ENCODE measurements at regions not wholly inside any gene's neighbourhood (a gene's known extent, or its start where the extent isn't known, plus 50 kb on each side); places are given as distances from the start of the nearest gene placed in this dataset.
"Not testable (repeated sequence)": the region's sequence is repeated elsewhere in the genome, so short reads cannot be mapped to it uniquely, and the experiment has no call there.

GRCh38 chr5:155616779-155617392, 603.3 kb downstream of the KIF4B start:
- no peak for DNase-seq (ENCODE audit: low read depth)

- DNase-seq (ENCODE audit: low read depth), result no peak
Observed at GRCh38 chr5:155619688-155620087, 606.1 kb downstream of the KIF4B start.

- no peak for DNase-seq (ENCODE audit: low read depth)
Observed at GRCh38 chr5:155620821-155621410, 607.4 kb downstream of the KIF4B start.

- no peak for DNase-seq (ENCODE audit: low read depth)
Observed at GRCh38 chr5:155624597-155625241, 611.2 kb downstream of the KIF4B start.

- DNase-seq (ENCODE audit: low read depth), result no peak
Observed at GRCh38 chr5:155625315-155625714, 611.8 kb downstream of the KIF4B start.

GRCh38 chr5:155625897-155626543, 612.5 kb downstream of the KIF4B start:
- no peak for DNase-seq (ENCODE audit: low read depth)

- no peak for DNase-seq (ENCODE audit: low read depth)
Observed at GRCh38 chr5:155626592-155626991, 613.0 kb downstream of the KIF4B start.

- no peak for DNase-seq (ENCODE audit: low read depth)
Observed at GRCh38 chr5:155628346-155628745, 614.8 kb downstream of the KIF4B start.

GRCh38 chr5:155629597-155629996, 616.0 kb downstream of the KIF4B start:
- no peak for DNase-seq (ENCODE audit: low read depth)

- DNase-seq (ENCODE audit: low read depth), result peak; percentile 0
Observed at GRCh38 chr5:155631116-155631515, 617.6 kb downstream of the KIF4B start.

GRCh38 chr5:155633338-155633957, 619.9 kb downstream of the KIF4B start:
- no peak for DNase-seq (ENCODE audit: low read depth)

GRCh38 chr5:155649666-155650065, 636.1 kb downstream of the KIF4B start:
- no peak for DNase-seq (ENCODE audit: low read depth)

- DNase-seq (ENCODE audit: low read depth), result no peak
Observed at GRCh38 chr5:155655569-155655968, 642.0 kb downstream of the KIF4B start.

- no peak for DNase-seq (ENCODE audit: low read depth)
Observed at GRCh38 chr5:155661859-155662258, 648.3 kb downstream of the KIF4B start.

GRCh38 chr5:155665361-155665760, 651.8 kb downstream of the KIF4B start:
- DNase-seq (ENCODE audit: low read depth), result no peak

GRCh38 chr5:155672001-155672400, 655.0 kb upstream of the SGCD start:
- not testable (repeated sequence) for DNase-seq (ENCODE audit: low read depth)

- no peak for DNase-seq (ENCODE audit: low read depth)
Observed at GRCh38 chr5:155676967-155677366, 650.0 kb upstream of the SGCD start.

- DNase-seq (ENCODE audit: low read depth), result no peak
Observed at GRCh38 chr5:155678371-155678770, 648.6 kb upstream of the SGCD start.

- no peak for DNase-seq (ENCODE audit: low read depth)
Observed at GRCh38 chr5:155679530-155679929, 647.4 kb upstream of the SGCD start.

GRCh38 chr5:155684417-155684816, 642.5 kb upstream of the SGCD start:
- no peak for DNase-seq (ENCODE audit: low read depth)

GRCh38 chr5:155686131-155686530, 640.8 kb upstream of the SGCD start:
- DNase-seq (ENCODE audit: low read depth), result no peak

- no peak for DNase-seq (ENCODE audit: low read depth)
Observed at GRCh38 chr5:155689406-155689805, 637.6 kb upstream of the SGCD start.

Measured in RPMI7951 (cell line).